ENCODE measurements at regions not wholly inside any gene's neighbourhood (a gene's known extent, or its start where the extent isn't known, plus 50 kb on each side); places are given as distances from the start of the nearest gene placed in this dataset.
A peak's percentile ranks its signal among the peaks of the same experiment; 100 is the strongest.
"Not testable (repeated sequence)": the region's sequence is repeated elsewhere in the genome, so short reads cannot be mapped to it uniquely, and the experiment has no call there.

DNA sequence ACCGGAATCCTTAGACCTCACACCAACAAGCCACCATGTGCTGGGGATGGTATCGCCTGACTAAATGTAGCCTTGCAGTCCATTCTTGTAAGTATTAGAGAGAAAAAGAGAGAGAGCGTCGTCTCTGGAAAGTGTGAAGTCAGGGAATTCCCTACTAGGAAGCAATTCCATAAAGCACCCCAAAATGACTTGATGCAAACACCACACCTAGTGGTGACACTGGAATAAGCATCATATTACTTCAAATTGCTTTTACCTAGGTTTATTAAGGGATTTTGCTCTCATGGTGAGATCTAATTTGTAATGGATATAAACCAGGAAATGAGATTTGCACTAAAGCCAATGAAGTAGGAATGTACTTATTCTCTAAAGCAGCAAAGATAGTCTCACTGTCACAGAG is 111.4 kb upstream of the METTL9 start:
- DNase-seq (ENCODE audit: low read depth in 2 of 2), result not testable (repeated sequence)

DNA sequence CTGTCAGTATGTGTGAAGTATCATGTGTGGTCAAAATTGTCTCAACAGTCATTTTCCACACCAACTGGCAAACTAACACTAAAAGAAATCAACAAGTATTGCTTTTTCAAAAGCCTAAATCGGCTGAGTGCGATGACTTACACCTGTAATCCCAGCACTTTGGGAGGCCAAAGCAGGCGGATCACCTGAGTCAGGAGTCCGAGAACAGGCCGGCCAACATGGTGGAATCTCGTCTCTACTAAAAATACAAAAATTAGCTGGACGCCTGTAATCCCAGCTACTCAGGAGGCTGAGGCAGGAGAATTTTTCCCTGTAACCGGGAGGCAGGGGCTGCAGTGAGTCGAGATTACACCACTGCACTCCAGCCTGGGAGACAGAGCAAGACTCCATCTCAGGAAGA is 100.3 kb upstream of the METTL9 start:
- not testable (repeated sequence) for DNase-seq (ENCODE audit: low read depth in 2 of 2)

DNA sequence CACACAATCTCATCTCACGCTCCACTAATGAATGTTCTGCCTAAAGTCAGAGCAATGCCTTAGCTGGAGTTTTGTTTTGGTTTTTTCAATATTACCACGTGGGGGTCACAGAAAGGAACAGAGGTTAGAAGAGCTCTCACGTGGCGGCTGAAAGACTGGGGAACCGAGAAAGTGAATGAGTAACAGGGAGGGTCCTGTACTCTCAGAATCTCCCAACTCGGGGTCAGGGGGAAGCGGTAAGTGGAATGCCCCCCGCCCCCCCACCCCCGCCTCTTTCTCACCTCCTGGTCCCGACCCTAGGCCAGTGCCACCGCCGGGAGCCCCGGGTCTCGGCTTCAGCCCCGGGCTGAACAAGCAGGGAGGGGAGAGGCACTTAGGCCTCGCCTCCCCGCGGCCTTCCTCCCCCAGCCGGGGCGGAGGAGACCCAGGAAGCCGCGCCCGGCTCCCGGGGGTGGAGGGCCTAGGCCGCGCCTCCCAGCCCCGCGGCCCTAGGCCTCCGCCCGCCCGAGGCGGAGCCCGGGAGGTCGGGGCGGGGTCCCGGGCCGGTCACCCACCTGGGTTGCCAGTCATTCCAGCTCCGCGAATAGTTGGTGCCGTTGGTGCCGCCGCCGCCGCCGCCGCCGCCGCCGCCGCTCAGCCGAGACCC is 98.0 kb upstream of the METTL9 start:
- peak in 1 of 2 donors; percentile 49 for DNase-seq (ENCODE audit: low read depth in 2 of 2)

DNA sequence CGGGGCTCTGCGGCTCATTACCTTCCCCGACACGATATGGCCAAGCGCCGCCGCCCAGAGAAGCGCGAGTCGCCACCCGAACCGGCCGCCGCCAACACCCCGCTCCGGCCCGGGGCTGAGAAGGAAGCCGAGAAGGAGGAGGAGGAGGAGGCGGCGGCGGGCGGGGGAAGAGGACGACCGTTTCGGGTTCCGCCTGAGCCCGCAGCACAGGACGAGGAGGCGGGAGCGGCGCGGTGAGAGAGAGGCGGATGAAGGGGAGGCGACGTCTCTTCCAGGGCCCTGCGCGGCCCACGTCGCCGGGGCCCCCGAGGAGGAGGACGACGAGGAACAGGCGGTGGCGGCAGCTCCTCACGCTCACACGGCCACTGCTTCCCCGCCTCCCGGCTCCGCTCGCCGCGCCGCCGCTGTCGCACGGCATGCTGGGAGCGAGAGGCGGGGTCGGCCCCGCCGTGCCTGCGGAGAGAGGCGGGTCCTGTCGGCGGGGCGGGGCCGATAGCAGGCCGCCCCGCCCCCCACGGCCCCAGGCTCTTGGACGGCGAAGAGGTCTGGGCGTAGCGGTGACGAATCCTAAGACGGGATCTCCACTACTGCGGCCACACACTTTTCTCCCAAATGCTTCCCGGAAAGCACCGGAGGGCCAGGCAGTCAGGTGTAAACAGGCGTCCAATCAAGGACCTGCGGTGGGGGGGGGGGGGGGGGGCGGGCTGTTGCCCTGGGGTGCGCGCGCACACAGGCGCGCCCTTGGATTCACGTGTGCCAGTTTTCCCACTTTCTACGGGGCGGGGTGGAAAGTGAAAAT is 97.3 kb upstream of the METTL9 start:
- DNase-seq (ENCODE audit: low read depth in 2 of 2), result peak; percentile 76 to 85

DNA sequence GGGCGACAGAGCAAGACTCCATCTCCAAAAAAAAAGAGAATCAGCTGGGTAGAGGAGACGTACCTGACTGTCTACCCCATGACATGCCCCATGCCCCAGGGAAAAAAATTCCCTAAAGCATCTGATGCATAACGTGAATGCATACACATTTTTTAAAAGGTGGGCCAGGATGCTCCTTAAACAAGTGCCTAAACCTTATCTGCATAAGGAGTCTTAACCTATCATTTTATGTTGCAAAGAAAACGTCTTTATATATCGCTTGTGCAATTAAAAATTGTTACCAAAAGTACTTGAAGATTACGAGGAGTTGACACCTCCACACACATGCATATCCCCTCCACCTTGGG is 95.8 kb upstream of the METTL9 start:
- not testable (repeated sequence) for DNase-seq (ENCODE audit: low read depth in 2 of 2)

DNA sequence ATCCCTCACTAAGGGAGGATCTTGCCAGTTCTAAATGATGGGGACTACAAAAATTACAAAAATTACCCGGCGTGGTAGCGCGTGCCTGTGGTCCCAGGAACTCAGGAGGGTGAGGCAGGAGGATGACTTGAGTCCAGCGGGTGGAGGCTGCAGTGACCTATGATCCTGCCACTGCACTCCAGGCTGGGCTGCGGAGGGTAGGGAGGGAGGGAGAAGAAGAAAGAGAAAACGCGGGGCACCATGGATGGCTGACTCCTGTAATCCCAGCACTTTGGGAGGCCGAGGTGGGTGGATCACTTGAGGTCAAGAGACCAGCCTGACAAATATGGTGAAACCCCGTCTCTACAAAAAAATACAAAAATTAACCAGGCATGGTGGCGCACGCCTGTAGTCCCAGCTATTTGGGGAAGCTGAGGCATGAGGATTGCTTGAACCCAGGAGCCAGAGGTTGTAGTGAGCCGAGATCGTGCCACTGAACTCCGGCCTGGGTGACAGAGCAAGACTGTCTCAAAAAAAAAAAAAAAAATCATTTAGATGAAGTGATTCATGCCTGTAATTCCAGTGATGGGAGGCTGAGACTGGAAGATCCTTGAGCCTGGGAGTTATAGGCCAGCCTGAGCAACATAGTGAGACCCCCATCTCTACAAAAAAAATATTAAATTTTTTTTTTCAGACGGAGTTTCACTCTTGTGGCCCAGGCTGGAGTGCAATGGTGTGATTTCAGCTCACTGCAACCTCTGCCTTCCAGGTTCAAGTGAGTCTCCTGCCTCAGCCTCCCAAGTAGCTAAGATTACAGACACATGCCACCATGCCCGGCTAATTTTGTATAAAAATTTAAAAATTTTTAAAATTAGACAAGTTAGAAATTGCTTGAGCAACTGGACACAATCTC is 95.2 kb upstream of the METTL9 start:
- not testable (repeated sequence) for DNase-seq (ENCODE audit: low read depth in 2 of 2)

DNA sequence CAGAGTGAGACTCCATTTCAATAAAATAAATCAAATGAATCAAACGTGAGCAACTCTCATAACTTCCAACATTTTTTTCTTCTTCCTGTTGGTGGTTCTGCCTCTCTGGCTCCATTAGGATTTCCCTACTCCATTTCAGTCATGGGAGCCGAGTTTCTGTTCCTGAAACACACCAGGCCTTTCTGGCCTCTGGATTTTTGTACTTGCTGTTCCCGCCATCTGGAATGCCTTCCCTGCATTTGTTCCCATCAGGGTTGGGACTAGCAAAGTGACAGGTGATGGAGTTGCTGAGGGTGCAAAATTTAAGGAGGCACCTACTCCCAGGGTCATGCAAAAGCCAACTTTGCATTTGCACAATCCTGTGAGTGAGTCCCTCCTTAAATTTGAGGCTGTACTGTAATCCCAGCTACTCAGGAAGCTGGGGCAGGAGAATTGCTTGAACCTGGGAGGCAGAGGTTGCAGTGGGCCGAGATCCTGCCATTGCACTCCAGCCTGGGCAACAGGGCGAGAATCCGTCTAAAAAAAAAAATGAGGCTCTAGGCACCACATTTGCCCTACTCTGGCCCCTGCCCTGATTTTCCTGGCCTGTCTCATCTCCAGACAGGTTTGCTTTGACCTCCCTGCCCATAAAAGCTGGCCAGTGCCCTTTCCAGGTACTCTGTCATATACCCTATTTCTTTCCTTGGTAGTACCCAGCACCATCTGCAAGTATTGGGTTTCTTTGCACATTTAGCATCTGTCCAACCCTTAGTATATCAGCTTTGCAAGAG is 93.4 kb upstream of the METTL9 start:
- not testable (repeated sequence) for DNase-seq (ENCODE audit: low read depth in 2 of 2)

DNA sequence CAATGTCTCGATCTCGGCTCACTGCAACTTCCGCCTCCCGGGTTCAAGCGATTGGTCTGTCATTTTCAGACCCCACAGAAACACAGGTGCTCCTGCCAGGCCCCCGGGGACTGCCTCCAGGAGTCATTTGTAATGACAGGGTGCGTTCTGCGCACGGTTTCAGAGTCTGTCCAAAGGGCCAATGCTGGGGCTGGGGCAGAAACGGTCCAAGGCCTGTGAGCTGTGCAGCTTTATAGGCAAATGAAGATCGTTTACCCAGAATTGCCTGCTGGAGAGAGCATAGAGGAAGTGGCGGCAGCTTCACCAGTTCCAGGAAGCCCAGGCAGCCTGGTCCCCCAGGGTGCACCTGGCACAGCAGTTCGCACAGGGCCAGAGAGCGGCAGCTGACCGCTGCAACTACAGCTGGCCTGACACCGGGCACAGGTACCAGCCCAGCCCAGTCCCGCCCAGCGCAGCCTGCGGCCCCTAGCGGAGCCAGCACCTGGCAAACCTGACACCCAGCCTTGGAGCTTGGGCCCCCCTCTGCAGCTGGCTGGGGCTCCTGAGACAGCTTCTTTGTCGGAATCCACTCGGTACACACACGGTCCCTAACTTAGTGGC is 92.4 kb upstream of the METTL9 start:
- DNase-seq (ENCODE audit: low read depth in 2 of 2), result not testable (repeated sequence)

DNA sequence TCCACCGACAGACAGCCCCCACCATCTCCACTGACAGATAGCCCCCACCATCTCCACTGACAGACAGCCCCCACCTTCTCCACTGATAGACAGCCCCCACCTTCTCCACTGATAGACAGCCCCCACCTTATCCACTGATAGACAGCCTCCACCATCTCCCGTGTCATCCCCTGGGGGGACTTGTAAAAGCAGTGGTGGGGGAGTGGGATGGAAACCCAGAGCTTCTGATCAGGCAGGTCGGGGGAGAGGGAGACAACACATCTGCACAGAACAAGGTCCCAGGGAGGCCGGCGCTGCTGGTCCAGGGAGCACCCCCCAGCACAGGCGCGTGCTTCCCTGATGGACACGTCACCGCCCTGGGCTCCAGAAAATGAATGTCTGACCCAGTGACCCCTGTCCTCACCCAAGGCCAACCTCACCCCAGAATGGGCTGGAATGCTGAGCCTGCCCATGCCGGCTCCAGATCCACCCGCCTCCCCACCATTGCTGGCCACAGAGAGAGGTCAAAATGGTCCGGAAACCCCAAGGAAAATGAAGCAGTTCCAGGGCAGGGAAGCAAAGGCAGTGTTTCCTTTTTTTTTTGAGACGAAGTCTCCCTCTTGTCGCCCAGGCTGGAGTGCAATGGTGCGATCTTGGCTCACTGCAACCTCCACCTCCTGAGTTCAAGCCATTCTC is 91.6 kb upstream of the METTL9 start:
- DNase-seq (ENCODE audit: low read depth in 2 of 2), result not testable (repeated sequence)

DNA sequence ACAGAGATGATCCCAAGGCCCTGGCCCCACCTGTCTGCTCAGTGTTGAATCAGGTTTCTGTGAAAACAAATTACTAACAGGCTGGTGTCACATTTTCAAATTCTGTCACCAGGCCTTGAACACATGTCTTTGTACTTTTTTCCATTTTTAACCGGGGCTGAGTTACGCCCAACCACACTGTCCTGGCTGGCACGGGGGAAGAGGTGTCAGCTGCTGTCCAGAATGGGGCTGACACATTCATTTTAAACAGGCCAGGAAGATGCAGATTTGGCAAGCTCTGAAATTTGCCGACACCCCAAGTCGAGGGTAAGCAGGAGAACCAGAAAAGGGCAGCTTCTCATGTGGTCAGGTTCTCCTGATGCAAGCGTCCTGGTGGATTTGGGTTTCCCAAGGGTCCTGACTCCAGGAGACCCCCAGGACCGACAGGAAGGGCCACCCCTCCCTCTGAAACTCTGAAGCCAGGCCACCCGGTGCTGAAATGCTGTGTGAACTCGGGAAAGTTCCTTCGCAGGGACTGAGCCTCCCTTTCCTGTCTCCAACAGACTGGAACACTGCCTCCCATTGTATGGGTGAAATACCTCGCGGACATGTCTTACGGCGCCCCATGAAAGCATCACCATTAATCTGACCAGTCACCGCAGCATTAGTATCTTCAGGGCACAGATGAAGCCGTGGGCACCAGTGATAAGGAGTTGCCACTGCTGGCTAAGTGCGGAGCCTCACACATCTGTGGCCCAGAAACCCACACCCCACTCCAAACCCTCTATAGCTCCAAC is 90.5 kb upstream of the METTL9 start:
- DNase-seq (ENCODE audit: low read depth in 2 of 2), result not testable (repeated sequence)

DNA sequence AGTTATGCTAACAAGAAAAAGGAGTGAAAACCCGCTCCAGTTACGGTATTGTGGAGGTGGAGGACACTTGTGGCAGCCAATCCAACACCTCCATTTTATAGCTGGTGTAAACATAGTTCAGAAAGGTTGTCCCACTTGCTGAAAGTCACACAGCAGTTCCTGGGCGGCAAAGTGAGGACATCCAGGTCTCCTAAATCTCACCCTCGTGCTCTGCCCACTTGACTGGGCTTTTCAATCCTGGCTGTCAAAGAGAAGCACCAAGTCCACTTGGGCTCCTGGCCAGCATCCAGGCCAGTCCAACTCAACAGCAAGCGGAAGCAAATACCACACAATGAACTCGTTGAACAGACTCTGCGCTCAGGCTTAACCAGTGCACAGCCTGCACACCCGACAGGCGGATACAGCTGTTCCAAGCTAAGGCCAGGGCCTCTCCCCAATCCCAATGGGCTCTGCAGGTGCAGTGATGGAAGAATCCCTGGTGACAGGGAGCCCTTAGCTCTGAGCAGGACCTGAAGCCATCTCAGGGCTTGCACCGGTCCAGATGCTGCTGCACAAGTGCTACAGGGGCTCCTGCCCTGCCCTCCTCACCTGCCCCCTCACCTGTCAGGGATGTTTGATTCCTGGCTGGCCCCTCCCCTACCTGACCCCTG is 89.8 kb upstream of the METTL9 start:
- not testable (repeated sequence) for DNase-seq (ENCODE audit: low read depth in 2 of 2)

DNA sequence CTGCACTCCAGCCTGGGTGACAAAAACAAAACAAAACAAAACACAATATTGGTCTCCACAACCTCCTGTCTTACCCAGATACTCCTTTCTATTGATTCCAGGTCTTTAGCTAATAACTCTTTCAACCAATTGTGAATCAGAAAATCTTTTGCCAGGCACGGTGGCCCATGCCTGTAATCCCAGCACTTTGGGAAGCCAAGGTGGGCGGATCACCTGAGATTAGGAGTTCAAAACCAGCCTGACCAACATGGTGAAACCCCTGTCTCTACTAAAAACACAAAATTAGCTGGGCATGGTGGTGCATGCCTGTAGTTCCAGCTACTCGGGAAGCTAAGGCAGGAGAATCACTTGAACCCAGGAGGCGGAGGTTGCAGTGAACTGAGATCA is 88.5 kb upstream of the METTL9 start:
- DNase-seq (ENCODE audit: low read depth in 2 of 2), result not testable (repeated sequence)

DNA sequence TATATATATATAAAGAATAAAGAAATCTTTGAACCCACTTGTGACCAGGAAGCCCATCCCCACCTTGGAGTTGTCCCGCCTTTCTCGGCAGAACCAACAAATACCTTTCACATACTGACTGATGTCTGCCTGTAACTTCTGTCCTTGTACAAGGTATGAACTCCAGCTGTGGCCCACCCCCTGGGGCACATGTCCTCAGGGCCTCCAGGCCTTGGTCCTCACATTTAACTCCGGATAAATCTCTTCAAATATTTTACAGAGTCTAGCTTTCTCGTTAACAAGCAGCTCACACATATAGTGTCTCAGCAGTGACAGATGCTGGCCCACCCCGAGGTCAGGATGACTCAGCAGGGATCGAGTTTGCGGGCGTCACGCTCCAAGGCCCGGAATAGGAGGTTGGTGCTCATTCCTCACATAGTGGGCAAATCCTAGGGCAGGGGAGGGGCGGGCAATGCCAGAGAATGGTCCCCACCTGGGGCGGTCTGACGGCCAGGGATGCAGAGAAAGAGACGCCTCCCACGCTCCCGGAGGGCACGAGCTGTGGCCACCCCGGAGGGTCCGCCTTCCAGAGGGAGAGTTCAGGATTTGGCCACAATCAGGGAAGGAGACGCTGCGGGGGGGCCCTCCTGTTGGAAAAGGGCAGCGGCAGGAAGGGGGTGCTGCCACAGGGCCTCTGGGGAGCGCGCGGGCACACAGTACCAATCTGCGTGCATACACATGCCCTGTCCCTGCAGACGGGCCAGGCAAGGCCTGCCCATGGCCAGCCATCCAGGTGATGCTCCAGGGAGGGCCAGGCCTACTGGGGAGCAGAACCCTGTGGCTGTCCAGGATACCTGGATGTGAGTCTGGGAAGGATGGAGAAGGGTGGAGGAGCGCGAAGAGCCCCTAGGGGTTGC is 87.8 kb upstream of the METTL9 start:
- not testable (repeated sequence) for DNase-seq (ENCODE audit: low read depth in 2 of 2)

DNA sequence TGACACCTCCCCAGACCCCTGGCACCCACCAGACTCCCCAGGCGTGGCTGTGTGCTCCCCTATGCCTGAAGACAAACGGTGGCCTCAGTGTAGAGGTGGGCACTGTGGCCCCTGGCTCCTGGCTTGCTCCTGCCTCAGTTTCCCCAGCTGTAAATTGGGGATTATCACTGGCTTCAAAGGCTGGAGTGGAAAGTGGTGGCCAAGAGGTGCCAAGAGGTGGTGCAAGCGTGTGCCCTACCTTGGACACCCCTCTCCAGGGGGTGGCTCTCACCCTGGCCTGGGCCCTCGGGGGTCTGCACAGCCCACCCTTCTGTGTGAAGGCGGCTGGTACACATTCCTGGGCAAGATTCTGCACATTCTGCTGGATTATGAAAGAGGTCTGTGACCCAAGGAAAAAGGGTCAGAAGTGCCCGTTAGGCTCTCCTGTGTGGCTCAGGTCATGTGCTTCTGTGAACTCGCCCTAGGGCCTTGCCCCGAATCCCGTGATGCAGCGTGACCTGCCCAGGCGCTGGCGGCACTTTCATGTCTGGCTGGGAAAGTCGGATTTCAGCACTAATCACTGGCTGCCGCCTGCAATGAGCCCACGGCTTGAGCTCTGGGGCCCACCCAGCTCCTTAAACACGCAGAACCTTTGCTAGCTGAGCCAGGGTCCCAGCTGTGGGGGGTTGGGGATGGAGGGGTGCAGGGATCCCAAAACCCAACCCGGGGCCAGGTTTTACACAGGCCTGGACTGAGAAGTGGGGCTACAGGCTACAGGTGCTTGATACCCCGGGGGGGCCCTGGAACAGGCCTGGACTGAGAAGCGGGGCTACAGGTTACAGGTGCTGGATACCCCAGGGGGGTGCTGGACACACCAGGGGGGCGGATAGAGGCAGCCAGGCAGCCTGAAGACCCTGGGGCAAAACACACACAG is 86.8 kb upstream of the METTL9 start:
- not testable (repeated sequence) for DNase-seq (ENCODE audit: low read depth in 2 of 2)

DNA sequence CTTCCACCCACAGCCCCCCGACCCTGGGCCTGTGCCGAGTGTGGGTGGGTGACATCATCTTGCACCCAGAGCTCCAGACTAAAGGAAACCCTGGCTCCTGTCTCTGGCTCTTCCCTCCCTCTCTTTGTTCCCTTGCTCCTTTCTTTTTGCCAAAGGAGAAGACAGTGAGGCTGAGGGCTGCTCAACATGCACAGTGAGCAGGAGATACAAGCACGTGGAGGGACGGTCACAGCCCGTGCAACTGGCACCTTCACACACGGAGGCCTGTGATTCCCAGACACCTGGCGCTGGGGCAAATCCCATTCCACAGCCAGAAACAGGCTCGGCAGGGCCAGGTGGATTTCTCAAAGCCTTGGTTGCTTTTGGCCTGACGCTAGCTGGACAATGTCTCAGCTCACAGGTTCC is 86.0 kb upstream of the METTL9 start:
- not testable (repeated sequence) for DNase-seq (ENCODE audit: low read depth in 2 of 2)

DNA sequence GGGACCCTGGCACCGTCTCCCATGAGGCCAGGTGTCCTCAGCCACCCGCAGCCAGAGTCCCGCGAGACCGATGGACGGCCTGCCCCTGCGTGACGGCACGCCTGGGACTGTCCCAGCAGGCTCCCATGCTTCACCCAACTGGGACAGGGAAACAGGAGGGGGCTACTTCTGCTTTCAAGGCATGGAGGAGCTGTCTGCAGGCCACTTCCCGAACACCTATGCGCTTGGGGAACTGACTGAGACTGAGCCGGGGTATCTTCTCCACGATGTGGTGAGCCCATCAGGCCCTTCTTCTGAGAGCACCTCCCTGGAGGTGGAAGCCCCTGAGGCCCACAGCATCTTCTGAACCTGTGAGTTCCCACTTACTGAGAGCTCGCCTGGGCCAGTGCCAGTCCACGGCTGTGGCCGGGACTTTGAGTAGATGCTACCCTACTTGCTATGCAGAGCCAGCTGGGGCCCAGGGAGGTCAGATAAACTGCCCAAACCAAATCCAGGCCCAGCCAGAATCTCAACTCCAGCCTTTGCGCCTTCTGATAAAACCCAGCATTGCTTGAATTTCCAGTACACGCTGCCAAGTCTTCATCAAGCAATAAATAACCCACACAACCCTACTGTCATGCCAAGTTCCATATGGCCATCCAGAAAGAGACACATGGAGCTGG is 85.4 kb upstream of the METTL9 start:
- not testable (repeated sequence) for DNase-seq (ENCODE audit: low read depth in 2 of 2)

DNA sequence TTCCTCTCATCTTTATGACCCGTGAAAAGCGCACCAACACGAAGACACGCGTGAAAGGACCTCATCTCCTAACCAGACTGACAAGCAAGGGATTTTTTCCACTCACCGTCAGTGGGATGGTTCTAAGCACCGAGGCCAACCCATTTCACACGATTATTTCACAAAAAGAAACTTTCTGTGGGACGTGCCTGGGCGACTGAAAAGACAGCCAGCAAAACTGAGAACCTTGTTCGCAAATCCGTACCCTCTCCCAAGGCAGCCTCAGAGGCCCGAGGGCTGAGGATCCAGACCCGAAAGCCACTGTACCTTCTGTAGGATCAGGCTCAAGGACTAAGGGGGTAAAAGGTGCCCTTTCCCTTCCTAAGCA is 84.9 kb upstream of the METTL9 start:
- DNase-seq (ENCODE audit: low read depth in 2 of 2), result not testable (repeated sequence)
